ENCODE measurements at regions not wholly inside any gene's neighbourhood (a gene's known extent, or its start where the extent isn't known, plus 50 kb on each side); places are given as distances from the start of the nearest gene placed in this dataset.

- Histone ChIP-seq H3K9me3 (replicated peaks; ENCODE audit: control insufficient read depth, insufficient read depth, low read depth, low read length) (no peaks in the 10 kb centered on the region; the same call in 1 of the 2 replicates), H2AFZ (ENCODE audit: low read depth, low read length) (no peak overlapping the region), H3K27me3 (ENCODE audit: control insufficient read depth in 2 of 2, insufficient read depth in 2 of 2, low read length in 2 of 2) (no peaks in the 10 kb centered on the region), H3K4me2 (ENCODE audit: insufficient read depth, low read length) (no peak overlapping the region), H3K4me1 (replicated peaks in 1 of 2; ENCODE audit: control insufficient read depth in 2 of 2, insufficient read depth in 2 of 2, low read length in 2 of 2) (no peaks in the 10 kb centered on the region), H3K9me1 (ENCODE audit: control insufficient read depth, insufficient read depth, low read length) (no peaks in the 10 kb centered on the region), H4K20me1 (replicated peaks; ENCODE audit: control insufficient read depth, insufficient read depth, low read length) (no peaks in the 10 kb centered on the region), H3K27ac (ENCODE audit: extremely low read depth, low read depth, low read length) (no peak overlapping the region), H3K36me3 (ENCODE audit: control insufficient read depth, insufficient read depth, low read length) (no peaks in the 10 kb centered on the region), H3K4me3 (no peak overlapping the region), H3K79me2 (ENCODE audit: control insufficient read depth, insufficient read depth, low read length) (no peaks in the 10 kb centered on the region), H3K9ac (ENCODE audit: insufficient read depth in 1 of 2, low read depth in 2 of 2, low read length in 2 of 2) (no peak overlapping the region)
- CTCF ChIA-PET (ENCODE audit: low intra/inter-chr PET ratio) = no interaction called here
- in situ Hi-C loops (cut with MboI) (no loop called here), intact Hi-C loops (cut with micrococcal nuclease) (no loop called here)
- POLR2A ChIA-PET = no interaction called here
- 0% methylated on average over 2 of the region's 2 CpGs for WGBS (ENCODE audit: insufficient coverage, low coverage, missing lambda C conversion rate)
- ATAC-seq (no peak), FAIRE-seq (no peak), DNase-seq (ENCODE audit: extremely low read depth in 1 of 4, low spot score in 3 of 4) (no peak)
- no TSS peak for BruUV-seq (replicated peaks)
- TF ChIP-seq ZNF174 (CRISPR knock-in tag; IDR thresholded peaks at IDR 0.05) (no peak), ZBTB17 (CRISPR knock-in tag; IDR thresholded peaks at IDR 0.05) (no peak), SP1 (CRISPR knock-in tag; IDR thresholded peaks at IDR 0.05) (no peak), ZBTB33 (CRISPR knock-in tag; IDR thresholded peaks at IDR 0.05) (no peak), MAZ (CRISPR knock-in tag; conservative IDR thresholded peaks at IDR 0.05 in 1 of 2, IDR thresholded peaks at IDR 0.05 in 1 of 2) (no peak), HNRNPLL (IDR thresholded peaks at IDR 0.05; ENCODE audit: low read depth, low read length, poor library complexity, severe bottlenecking) (no peak), ZC3H8 (IDR thresholded peaks at IDR 0.05) (no peak), ZNF766 (CRISPR knock-in tag; conservative IDR thresholded peaks at IDR 0.05) (no peak), ZBTB9 (CRISPR knock-in tag; IDR thresholded peaks at IDR 0.05) (no peak), RCOR1 (IDR thresholded peaks at IDR 0.05; ENCODE audit: borderline replicate concordance in 1 of 2, low read depth in 2 of 2, low read length in 2 of 2) (no peak), MXI1 (IDR thresholded peaks at IDR 0.05; ENCODE audit: low read depth, low read length) (no peak), ZNF707 (CRISPR knock-in tag; conservative IDR thresholded peaks at IDR 0.05) (no peak), HDAC2 (IDR thresholded peaks at IDR 0.05) (no peak)
- TF ChIP-seq, protein P1, sequence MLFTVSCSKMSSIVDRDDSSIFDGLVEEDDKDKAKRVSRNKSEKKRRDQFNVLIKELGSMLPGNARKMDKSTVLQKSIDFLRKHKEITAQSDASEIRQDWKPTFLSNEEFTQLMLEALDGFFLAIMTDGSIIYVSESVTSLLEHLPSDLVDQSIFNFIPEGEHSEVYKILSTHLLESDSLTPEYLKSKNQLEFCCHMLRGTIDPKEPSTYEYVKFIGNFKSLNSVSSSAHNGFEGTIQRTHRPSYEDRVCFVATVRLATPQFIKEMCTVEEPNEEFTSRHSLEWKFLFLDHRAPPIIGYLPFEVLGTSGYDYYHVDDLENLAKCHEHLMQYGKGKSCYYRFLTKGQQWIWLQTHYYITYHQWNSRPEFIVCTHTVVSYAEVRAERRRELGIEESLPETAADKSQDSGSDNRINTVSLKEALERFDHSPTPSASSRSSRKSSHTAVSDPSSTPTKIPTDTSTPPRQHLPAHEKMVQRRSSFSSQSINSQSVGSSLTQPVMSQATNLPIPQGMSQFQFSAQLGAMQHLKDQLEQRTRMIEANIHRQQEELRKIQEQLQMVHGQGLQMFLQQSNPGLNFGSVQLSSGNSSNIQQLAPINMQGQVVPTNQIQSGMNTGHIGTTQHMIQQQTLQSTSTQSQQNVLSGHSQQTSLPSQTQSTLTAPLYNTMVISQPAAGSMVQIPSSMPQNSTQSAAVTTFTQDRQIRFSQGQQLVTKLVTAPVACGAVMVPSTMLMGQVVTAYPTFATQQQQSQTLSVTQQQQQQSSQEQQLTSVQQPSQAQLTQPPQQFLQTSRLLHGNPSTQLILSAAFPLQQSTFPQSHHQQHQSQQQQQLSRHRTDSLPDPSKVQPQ (CRISPR knock-in tag; IDR thresholded peaks at IDR 0.05; ENCODE audit: borderline replicate concordance) = no peak
These were observed 355.3 kb downstream of the RNF144B start for GRCh38 chr6:18742406-18742805.
